ENCODE measurements at regions not wholly inside any gene's neighbourhood (a gene's known extent, or its start where the extent isn't known, plus 50 kb on each side); places are given as distances from the start of the nearest gene placed in this dataset.

- Histone ChIP-seq H3K27ac (no peak overlapping the region), H3K4me1 (no peaks in the 10 kb centered on the region), H3K36me3 (no peaks in the 10 kb centered on the region), H3K4me3 (replicated peaks in 1 of 3) (no peak overlapping the region), H3K9me3 (no peaks in the 10 kb centered on the region), H3K27me3 (no peaks in the 10 kb centered on the region)
- WGBS, 2 donors = 82 to 84% methylated on average over 4 of the region's 4 CpGs
- TF ChIP-seq CTCF (IDR thresholded peaks at IDR 0.05) (no peak), POLR2A (IDR thresholded peaks at IDR 0.05) (no peak)
- DNase-seq = no peak
- intact Hi-C loops (cut with DNase I) = no loop called here
Measured at GRCh38 chr12:47458279-47458678, 247.6 kb downstream of the RPAP3 start.

DNA sequence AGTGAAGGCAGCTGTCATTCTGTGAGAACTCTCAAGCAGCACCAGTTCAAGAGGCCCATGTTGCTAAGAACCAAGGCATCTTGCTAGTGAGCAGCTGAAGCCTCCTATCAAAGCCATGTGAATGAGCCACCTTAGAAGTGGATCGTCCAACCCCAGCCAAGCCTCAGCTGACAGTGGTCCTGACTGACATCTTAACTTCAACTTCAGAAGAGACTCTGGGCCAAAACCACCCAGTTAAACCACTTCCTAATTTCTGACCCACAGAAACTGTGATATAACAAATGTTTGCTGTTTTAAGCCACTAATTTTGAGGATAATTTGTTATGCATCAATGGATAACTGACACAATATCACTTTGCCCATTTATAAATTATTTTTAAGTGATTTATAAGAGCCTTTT is 256.0 kb downstream of the RPAP3 start:
- H3K4me3 ChIP-seq (replicated peaks in 1 of 3) = no peak overlapping the region
- H3K9me3 ChIP-seq = no peaks in the 10 kb centered on the region
- H3K36me3 ChIP-seq = no peaks in the 10 kb centered on the region
- 72 to 79% methylated on average over 1 of the region's 1 CpG for whole genome bisulfite sequencing, 2 donors
- H3K27me3 ChIP-seq = no peaks in the 10 kb centered on the region
- TF ChIP-seq CTCF (IDR thresholded peaks at IDR 0.05) (no peak), POLR2A (IDR thresholded peaks at IDR 0.05) (no peak)
- intact Hi-C loops (cut with DNase I) = no loop called here
- DNase-seq = no peak
- H3K4me1 ChIP-seq = no peaks in the 10 kb centered on the region
- no peak overlapping the region for H3K27ac ChIP-seq

- 66 to 67% methylated on average over 1 of the region's 1 CpG for WGBS, 2 donors
- DNase-seq = no peak
- H3K9me3 ChIP-seq = no peaks in the 10 kb centered on the region
- H3K4me1 ChIP-seq = no peaks in the 10 kb centered on the region
- intact Hi-C loops (cut with DNase I) = no loop called here
- H3K27ac ChIP-seq = no peak overlapping the region
- H3K4me3 ChIP-seq (replicated peaks in 1 of 3) = no peak overlapping the region
- no peaks in the 10 kb centered on the region for H3K27me3 ChIP-seq
- no peaks in the 10 kb centered on the region for H3K36me3 ChIP-seq
- TF ChIP-seq POLR2A (IDR thresholded peaks at IDR 0.05) (no peak), CTCF (IDR thresholded peaks at IDR 0.05) (no peak)
Measured at GRCh38 chr12:47442310-47442709, 263.5 kb downstream of the RPAP3 start.

DNA sequence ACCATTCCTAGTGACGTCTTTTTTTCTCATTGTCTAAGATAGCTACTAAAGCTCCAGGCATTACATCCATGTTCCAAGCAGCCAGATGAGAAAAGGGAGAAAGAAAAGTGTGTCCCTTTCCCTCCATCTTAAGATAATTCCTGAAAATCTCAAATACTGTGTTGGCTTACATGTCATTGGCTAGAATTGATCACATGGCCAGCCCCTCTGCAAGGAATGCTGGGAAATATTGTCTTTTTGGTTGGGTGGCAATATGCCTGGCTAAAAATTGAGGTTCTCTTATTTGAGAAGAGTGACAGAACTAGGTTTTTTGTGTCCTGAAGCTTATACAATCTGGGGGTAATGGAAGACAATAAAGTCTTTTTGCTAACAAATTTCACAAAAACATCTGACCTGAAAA is 264.3 kb downstream of the RPAP3 start:
- Histone ChIP-seq H3K4me3 (replicated peaks in 1 of 3) (no peak overlapping the region), H3K27me3 (no peaks in the 10 kb centered on the region), H3K9me3 (no peaks in the 10 kb centered on the region), H3K4me1 (no peaks in the 10 kb centered on the region), H3K27ac (no peak overlapping the region), H3K36me3 (no peaks in the 10 kb centered on the region)
- DNase-seq = no peak
- WGBS, 2 donors = 82 to 88% methylated on average over 1 of the region's 1 CpG
- intact Hi-C loops (cut with DNase I) = no loop called here
- TF ChIP-seq POLR2A (IDR thresholded peaks at IDR 0.05) = no peak
- TF ChIP-seq CTCF (IDR thresholded peaks at IDR 0.05) = no peak

GRCh38 chr12:47438175-47438574 is 267.7 kb downstream of the RPAP3 start:
- Histone ChIP-seq H3K27me3 (no peaks in the 10 kb centered on the region), H3K4me3 (replicated peaks in 1 of 3) (no peak overlapping the region), H3K27ac (no peak overlapping the region), H3K9me3 (no peaks in the 10 kb centered on the region), H3K36me3 (no peaks in the 10 kb centered on the region), H3K4me1 (no peaks in the 10 kb centered on the region)
- no peak for TF ChIP-seq POLR2A (IDR thresholded peaks at IDR 0.05)
- TF ChIP-seq CTCF (IDR thresholded peaks at IDR 0.05) = no peak
- whole genome bisulfite sequencing, 2 donors = 0 to 79% methylated on average over 1 of the region's 1 CpG
- no peak for DNase-seq
- intact Hi-C loops (cut with DNase I) = no loop called here
